NAMALWA (cell line): ENCODE measurements at regions not wholly inside any gene's neighbourhood (a gene's known extent, or its start where the extent isn't known, plus 50 kb on each side); places are given as distances from the start of the nearest gene placed in this dataset.
"Not testable (repeated sequence)": the region's sequence is repeated elsewhere in the genome, so short reads cannot be mapped to it uniquely, and the experiment has no call there.

Source experiments
- DNase-seq: peaks from one replicate; pipeline ENCODE4 v3.0.0-alpha.2; 2015; ENCODE audit warnings: low spot score

DNA sequence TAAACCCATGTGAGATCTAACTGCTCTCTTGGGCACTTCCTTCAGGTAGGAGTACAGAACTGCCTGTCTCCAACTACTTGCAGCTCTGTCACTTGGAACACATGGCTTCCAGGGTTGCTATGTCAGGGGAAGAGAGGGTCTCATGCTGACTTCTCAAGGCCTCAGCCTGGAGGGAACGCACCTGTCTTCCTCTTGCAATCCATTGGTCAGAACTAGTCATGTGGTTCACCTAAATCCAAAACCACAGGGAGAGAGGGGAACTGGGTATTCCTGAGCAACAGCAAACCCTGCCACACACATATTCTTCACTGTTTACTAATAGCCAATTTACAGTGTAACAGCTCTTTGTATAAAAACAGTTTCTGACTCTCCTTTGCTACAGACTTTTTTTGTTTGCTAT lies 206.1 kb downstream of the KCNJ2 start:
- no peak for DNase-seq

DNA sequence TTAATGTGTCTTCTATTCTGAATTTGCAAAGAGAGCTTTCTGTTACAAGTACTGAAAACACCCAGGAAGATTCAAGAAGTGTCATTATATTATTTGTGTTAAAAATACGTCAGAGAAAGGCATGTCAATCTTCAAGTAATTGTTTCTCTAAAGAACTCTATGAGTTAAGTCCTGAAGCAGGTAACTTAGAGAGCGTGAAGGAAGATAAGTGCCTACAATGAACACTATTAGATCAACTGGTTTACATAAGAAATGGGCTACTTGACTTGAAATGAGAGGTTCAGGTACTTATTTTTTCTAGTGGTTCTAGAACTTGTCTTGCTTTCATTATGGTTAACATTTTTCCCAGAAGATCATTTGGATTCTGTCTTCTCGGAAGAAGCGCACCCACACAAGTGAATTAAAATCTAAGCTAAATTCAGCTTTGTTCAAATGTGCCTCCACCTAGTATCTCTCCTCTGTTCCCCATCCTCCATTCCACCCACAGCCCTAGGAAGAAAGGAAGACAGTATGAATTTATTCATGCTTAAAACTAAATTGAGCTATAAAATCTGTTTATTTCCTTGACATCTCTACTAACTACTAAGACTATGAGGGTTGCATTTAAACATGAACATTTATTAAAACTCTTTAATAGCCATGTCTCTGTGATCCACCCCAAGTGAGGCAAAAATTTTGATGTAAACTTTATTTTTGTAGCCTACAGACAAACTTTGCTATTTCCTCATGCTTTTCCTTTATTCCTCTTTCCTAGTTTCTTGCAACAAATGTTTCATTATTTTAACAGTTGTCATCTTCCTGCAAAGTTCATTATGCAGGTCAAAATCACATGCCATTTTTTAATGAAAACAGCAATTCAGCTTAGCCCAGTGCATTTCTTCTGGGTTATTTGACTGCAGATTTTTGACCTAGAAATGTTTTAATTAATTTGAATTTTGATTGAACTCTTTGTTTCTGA lies 206.8 kb downstream of the KCNJ2 start:
- DNase-seq: no peak

DNA sequence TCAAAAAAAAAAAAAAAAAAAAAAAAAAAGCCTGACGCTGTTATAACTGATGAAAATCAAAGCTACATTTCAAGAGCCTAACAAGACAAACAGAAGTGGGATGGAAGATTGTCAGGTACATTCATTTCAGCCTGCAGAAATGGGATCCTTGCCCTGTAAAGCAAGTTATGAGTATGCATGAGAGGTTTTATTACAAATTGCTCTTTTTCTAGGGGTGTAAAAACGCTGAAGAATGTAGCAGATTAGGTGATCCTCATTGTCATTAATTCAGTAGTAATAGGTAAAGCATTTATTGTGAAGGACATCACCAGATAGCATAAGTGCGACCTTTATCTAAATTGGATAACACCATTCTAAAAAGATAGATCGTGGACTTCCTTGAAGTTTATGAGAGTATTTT lies 208.3 kb downstream of the KCNJ2 start:
- DNase-seq: no peak

DNA sequence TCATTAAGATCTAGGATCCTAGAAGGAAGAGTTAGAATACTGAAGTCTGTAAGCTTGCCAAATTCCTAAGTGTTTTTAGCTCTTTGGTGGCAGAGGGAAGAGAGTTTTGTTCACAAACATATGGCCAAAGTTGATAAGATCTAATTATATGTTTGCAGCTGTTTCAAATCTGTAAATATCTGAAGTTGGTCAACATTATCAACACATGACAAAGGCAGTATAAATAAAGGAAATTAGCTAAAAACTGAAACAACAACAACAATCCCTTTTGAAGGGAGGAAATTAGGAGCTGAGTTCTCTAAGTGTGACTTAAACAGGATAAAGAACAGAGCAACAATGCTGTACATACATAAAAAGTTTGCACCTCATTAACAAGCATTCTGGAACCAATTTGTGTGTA lies 208.7 kb downstream of the KCNJ2 start:
- DNase-seq: no peak

DNA sequence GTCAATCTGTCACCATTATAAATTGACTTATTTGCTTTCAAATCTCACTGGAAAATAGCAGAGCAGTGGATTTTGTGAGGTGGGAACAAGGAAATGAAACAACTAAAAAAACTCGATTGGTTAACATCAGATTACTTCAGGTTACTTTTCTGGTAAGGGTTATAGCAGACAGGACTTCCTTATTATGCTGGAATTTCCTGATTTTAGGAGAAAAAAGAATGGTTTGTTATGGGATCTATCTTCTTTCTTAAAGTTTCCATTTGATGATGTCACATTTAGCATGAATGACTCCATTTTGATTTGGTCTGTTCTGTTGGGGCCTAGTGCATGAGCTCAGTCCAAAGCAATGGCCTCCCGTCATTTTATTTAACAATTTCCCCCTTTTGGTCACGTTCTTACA lies 210.6 kb downstream of the KCNJ2 start:
- no peak for DNase-seq

DNA sequence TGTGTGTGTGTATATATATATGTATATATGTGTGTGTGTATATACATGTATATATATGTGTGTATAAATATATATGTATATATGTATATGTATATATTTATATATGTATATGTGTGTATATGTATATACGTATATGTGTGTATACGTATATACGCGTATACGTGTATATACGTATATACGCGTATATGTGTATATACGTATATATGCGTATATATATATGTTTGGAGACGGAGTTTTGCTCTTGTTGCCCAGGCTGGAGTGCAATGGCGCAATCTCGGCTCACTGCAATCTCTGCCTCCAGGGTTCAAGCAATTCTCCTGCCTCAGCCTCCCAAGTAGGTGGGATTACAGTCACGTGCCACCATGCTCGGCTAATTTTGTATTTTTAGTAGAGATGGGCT lies 212.6 kb downstream of the KCNJ2 start:
- not testable (repeated sequence) for DNase-seq

DNA sequence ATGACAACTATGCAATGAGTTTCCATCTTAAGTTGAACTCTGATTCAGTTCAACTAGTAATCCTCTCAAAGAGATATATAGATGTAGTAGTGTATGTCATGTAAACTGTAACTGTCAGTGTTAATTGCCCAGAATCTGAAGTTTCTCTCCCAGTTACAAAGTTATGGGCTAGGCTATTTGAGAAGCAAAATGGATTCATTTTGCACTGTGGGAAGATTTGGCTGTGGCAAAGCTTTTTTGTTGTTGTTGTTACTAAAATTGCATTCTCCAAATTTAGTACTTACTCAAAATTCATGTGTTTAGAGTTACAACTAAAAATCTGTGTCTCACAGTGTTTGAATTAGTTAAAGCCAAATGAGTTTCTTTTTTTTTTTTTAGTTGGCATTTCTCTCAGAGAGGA lies 219.0 kb downstream of the KCNJ2 start:
- no peak for DNase-seq

DNA sequence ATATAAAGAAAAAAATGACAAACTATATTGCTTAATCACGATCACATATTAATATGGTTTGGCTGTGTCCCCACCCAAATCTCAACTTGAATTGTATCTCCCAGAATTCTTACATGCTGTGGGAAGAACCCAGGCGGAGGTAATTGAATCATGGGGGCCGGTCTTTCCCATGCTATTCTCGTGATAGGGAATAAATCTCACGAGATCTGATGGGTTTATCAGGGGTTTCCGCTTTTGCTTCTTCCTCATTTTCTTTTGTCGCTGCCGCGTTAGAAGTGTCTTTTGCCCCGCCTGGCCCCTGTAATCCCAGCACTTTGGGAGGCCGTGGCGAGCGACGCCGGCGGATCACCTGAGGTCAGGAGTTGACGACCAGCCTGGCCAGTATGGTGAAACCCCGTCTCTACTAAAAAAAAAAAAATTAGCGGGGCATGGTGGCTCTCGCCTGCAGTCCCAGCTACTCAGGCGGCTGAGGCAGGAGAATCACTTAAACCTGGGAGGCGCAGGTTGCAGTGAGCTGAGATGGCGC lies 220.0 kb downstream of the KCNJ2 start:
- DNase-seq: not testable (repeated sequence)

DNA sequence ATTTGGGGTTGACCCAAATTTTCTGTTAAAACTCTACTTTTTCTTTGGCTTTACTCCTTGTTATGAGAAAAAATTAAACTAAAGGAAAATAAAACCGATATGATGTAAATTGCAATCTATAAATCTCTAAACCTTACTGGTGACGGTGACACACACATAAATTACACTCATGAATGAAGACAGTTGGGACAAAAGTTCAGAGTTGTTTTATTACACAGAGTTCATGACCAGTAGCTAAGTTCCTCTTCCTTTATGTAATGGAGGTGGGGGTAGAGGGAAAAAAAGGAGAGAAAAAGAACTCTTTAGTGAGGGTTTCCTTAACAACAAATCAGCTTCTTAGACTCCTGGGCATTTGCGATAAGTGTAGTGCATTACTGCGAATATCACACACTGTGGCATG lies 220.7 kb downstream of the KCNJ2 start:
- no peak for DNase-seq

DNA sequence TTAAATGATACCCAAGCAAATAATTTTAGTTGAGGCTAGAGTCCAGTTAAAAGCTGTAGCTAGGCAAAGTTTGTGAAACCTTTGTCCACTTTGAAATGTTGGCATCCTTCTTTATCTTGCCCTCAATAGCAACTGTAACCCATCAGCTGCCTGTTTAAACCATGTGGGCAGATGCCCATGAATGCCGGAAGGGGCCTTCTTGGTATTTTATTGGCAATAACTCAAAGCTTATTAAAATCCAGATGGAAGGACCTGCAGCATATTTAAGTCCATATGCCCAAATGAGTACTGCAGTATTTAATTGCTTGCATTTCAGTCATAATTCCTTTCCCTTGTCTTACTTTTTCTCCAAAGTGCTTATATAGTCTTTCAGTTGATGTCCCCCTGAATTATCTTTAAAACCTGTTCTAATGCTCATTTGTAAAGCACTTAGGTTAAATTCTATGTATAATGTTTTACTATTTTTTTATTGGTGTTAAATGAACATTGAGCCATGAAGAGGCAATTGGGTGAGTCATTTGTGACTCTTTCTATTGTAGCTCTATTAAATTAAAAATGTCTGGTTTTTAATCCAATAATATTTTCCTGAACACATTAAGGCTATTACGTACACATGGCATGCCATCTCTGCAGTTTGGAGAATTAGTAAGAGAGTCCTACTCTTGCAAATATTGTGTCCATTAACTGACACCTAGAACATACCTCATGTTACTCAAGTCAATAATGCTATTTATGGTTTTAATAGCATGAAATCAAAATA lies 225.3 kb downstream of the KCNJ2 start:
- DNase-seq: no peak

DNA sequence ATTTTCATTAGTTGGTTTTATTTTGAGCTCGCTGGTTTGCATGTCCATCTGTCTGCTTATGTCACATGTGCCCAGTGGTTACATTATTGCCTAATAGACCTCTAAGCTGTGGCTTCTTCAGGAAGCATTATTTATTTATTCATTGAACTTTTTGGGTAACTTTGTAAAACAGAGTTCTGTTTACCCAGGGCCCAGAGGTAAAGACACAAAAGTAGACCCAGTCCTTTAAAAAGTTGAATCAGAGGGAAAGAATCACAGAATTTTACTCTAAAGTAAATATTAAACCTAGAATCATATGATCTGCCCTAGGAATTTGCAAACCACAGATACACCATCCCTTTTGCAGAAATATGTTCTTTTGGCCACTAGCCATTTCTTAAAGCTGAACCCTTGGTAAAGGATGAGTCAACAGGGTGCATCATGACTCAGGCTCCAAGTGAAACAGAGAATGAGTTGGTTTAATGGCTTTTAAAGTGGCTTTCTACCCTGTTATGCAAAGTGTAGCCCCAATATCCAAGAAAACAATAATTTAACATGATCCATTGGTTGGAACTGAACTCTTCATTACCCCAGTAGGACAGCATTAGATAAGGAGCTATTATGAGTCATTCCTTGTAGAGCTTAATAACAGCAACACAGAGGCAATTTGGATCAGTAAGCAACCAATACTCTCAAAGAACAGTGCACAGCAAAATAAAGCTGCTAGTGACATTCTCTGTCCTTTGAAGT lies 236.3 kb downstream of the KCNJ2 start:
- DNase-seq: no peak

DNA sequence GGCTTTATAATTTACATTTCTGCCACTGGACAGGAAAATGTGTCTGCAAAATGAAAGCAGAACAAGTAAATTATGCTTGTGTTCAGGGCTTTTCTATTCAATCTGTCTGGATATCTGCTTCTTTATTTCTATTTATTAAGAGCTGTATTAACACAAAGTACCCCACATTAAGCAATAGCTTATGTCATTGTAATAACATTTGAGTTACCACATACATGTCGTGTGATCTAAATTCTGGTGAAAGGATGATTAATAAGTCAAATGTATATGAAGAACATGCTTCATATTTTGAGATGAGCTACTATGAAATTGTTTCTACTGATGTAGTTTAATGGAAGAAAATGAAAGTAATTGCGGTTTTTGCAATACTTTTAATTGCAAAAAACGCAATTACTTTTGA lies 238.2 kb downstream of the KCNJ2 start:
- no peak for DNase-seq

DNA sequence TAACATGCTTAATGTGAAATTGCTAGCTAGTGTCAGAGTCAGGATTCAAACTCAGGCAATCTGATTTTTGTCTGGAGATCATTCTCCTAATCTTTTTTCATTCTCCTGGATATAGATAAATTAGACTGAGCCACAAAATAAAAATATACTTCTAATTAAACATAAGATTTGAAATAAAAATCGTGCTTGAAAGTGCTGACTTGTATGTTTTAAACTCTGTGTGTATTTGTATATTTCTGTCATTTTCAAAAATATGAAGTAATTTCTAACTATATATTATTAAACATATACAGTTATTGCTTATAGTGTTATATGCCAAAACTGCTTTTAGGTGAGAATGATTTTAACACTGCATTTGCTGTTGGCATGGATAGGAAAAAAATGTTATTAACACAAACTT lies 239.4 kb downstream of the KCNJ2 start:
- no peak for DNase-seq

DNA sequence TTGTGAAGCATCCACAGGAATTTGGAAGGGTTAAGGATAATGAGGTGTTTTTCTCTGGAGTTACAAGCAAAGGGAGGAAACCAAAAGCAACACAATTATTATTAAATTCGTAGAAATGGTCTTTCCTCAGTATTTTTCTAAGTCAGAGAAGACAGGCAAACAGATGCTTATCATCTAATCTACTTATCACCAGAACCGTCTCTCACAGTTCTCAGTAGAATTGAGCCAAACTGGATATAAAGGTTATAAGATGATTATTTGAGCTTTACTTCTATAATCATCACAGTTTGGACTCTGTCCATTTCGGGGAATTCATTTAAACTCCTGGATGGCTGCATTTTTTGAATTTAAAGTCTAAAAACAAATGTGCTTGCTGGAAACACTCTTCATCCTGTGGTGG lies 245.0 kb downstream of the KCNJ2 start:
- DNase-seq: no peak

DNA sequence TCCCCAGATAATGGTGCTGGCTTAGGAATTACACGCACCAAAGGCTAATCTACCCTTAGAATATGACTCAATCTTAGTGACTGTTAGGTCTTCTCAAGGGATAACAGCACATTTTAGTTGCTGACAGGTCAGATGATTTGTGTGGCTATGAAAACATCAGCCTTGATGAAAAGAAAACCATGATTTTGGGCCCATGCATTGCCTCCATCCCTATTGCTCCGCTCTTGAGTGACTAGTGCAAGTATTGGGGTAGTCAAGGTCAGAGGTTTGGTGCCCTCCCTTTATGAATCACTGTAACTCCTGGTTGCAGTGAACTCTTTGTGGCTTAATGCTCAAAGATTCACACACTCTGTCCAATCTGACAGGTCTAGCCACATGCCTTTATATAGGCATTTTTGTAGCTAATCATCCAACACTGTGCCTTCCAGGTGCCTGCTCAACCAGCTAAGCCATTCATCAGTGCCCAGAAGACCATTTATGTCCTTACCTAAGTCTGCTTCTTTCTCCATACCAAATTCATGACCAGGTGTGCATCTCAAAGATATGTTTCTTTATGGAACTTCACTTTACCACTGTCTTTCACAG lies 251.6 kb downstream of the KCNJ2 start:
- no peak for DNase-seq

DNA sequence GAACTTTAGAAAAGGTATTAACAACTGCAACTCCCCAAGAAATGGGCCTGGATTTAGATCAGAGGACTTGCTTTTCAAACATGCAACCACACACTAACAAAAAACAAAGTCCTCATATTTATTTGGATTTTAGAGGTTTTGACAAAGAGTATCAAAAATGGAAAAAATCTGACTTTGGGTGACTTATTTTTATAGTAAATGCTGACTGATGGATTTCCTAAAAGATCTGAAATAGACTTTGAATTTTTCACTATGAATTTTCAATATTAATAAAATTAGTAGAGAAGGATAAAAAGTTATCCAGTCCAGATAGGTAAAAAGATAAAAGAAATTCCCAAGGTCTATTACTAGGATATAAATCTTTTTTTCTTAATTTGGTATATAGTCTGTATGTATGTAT lies 253.5 kb downstream of the KCNJ2 start:
- DNase-seq: no peak

DNA sequence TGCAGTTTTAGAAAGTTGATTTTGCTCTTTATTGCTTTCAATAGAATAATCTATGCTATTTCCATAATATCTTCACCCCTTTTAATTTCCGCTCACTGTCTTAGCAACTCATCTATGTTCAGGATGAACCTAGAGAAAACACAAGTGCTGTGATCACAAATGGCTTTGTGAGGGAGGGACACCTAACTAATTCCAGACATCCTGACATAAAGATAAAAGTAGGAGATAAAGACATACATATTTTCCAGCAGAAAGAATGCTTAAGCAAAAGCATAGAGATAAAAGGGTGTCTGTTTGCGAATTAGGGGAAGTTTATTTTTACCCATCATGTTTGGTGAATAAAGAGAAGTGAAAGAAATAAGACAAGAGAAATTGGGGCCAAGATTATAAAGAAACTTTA lies 254.2 kb downstream of the KCNJ2 start:
- DNase-seq: no peak

DNA sequence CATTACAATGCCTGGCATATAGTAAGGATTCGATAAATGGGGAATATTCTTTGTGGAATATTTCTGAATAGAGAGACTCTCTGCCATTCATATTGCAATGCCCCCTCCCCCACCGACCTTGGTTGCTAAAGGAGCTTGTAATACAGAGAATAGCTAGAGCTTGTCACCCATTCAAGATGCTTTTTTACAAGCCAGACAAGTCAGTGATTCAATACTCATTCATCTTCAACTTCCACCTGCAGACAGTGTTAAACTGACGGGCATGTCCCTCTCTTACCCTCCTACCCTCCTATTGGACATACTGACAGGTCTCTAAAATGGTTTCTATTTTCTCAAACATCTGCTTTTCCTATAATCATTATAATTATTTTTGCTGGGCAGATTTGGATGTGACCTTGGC lies 257.4 kb downstream of the KCNJ2 start:
- DNase-seq: no peak

DNA sequence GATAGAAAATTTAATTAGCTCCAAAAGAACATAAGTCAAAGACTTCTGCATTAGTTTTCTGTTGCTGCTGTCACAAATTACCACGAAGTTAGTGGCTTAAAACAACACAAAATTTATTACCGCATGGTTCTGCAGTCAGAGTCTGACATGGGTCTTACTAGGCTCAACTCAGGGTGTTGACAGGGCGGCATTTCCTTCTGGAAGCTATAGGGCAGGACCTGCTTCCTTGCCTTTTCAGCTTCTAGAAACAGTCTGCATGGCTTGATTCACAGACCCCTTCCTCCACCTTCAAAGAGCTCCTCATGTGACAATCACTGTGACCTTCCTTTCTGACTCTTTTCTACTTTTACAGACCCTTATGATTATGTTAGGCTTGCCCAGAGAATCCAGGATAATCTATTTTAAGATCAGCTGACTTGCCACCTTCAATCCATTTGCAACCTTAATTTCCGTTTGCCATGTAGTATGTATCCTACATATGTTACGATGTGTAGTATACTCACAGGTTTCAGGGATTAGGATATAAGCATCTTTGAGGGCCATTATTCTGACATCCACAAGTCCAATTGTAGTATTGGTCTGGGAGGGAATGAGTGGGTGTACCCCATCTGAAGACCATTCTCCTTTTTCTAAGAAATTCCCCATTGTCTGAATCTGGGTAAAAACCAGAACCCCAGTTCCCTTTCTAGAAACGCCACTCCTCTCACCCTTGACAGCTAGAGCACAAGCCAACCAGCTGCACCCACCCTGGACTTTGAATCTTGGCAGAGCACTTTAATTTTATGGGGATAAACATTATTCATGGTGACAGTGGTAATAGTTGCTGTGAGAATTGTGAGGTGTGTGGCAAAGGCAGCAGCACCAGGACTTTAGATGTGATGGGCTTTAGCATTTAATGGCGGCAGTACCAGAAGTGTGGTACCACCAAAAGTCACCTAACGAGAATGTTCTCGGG lies 265.5 kb downstream of the KCNJ2 start:
- DNase-seq: no peak

DNA sequence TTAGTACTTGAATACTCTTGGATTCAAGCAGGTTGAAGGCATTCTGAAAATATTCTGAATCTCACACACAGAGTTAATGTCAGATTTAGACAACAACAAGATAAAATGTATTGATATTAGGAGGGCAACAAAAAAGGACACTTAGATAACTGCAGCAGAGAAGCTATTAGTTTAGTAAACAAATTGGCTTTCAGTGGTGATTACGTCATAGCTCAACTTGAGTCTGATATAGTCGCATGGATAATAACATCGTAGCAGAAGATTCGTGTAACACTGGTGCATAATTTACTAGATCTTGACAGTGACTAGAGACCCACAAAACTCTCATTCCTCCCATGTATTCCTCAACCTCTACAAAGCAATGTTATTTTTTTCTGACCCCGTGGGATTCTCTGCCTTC lies 268.3 kb downstream of the KCNJ2 start:
- DNase-seq: no peak

DNA sequence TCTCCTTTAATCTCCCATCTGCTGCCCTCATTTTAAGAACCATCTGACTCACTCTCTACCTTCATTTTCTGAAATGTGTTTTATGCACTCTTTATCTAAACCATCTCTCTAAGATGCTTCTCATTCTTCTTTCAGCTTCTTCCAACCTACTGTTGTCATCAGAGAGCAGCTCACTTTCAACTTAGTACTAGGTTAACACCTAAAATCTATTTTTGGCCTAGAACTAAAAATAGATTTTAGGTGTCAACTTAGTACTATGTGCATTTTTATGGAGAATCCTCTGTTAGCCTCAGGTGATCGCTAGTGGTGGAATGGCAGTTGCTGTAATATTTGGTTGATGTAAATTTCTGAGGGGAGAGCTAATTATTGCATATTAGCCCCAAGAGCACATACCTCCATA lies 277.1 kb downstream of the KCNJ2 start:
- DNase-seq: no peak
